Large intestine (tissue), 3 donors: ENCODE measurements at regions not wholly inside any gene's neighbourhood (a gene's known extent, or its start where the extent isn't known, plus 50 kb on each side); places are given as distances from the start of the nearest gene placed in this dataset.
A peak's percentile ranks its signal among the peaks of the same experiment; 100 is the strongest.
"Not testable (repeated sequence)": the region's sequence is repeated elsewhere in the genome, so short reads cannot be mapped to it uniquely, and the experiment has no call there.

Experiments
- DNase-seq, 2 donors: peaks; one replicate each; pipeline versions ENCODE4 v3.0.0 to v3.0.0-alpha.2; 2013
- H3K27ac ChIP-seq: one replicate; pipeline ENCODE4 v1.5.1; 2013; ENCODE audit warnings: low read length
- H3K27me3 ChIP-seq: 2 replicates; pipeline ENCODE4 v1.6.1; 2013; ENCODE audit warnings: low read length; ENCODE audit not compliant: control insufficient read depth, insufficient read depth
- H3K36me3 ChIP-seq: 2 replicates; pipeline ENCODE4 v1.6.1; 2013; ENCODE audit warnings: low read length; ENCODE audit not compliant: control insufficient read depth, insufficient read depth
- H3K4me1 ChIP-seq: one replicate; pipeline ENCODE4 v1.6.1; 2013; ENCODE audit warnings: low read length; ENCODE audit not compliant: control insufficient read depth, insufficient read depth
- H3K4me3 ChIP-seq: one replicate; pipeline ENCODE4 v1.5.1; 2013; ENCODE audit warnings: low read length
- H3K9me3 ChIP-seq: one replicate; pipeline ENCODE4 v1.6.1; 2013; ENCODE audit warnings: mild to moderate bottlenecking, low read depth, low read length, moderate library complexity; ENCODE audit not compliant: control insufficient read depth
- WGBS: methylation state at CpG from one replicate; pipeline ENCODE4 v1.1.5; 2013; ENCODE audit warnings: low lambda C conversion rate; ENCODE audit not compliant: insufficient coverage; 5-methylcytosine and 5-hydroxymethylcytosine counted together

GRCh38 chr4:19580095-19580494, 671.6 kb upstream of the SLIT2 start:
- Histone ChIP-seq H3K9me3 (no peaks in the 10 kb centered on the region), H3K36me3 (no peaks in the 10 kb centered on the region), H3K27ac (no peak overlapping the region), H3K4me3 (no peak overlapping the region), H3K27me3 (no peaks in the 10 kb centered on the region), H3K4me1 (no peaks in the 10 kb centered on the region)
- 66% methylated on average over 3 of the region's 4 CpGs for WGBS
- DNase-seq: no peak

DNA sequence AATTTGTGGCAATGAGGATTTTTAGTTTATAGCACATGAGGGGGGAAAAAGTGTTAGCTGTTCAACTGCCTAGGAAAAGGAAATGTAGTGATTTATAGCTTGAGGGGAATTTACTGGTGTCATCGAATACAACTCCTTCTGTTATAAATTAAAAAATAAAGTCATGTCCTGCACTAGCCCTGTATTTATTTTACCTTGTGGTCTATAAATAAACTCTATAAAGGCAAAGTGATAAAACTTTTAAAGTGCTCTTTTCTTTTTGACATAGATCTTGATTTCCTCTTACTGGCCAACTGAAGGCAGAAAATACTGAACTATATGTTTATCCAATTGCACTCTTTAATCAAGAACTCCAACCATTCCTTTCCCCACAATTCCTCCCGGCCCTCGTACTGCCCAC, 672.1 kb upstream of the SLIT2 start:
- Histone ChIP-seq H3K27me3 (no peaks in the 10 kb centered on the region), H3K4me3 (no peak overlapping the region), H3K4me1 (no peaks in the 10 kb centered on the region), H3K27ac (no peak overlapping the region), H3K36me3 (no peaks in the 10 kb centered on the region), H3K9me3 (no peaks in the 10 kb centered on the region)
- DNase-seq: no peak
- WGBS: 57% methylated on average over 1 of the region's 3 CpGs

DNA sequence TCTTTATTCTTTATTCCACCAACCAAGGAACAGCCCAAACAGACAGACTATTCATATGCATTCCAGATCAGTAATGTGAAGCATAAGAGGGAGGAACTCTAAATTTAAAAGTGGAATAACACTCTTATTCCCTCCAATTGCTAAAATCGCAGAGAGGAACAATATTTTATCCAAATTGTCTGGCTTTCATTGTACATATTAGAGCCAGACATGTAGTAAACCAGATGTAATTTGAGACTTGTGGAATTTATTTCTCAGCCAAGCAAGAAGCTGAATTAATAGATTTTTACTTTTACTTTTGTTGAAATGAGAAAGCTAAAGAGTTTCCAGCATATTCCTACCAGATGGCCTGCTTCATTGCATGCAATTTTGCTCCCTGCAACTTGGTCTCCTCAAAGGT, 674.6 kb upstream of the SLIT2 start:
- Histone ChIP-seq H3K27ac (no peak overlapping the region), H3K9me3 (no peaks in the 10 kb centered on the region), H3K27me3 (no peaks in the 10 kb centered on the region), H3K4me1 (no peaks in the 10 kb centered on the region), H3K4me3 (no peak overlapping the region), H3K36me3 (no peaks in the 10 kb centered on the region)
- WGBS: no CpG with 5 or more reads among the region's 1 CpG
- DNase-seq: peak in 1 of 2 donors; percentile 3

- Histone ChIP-seq H3K27me3 (no peaks in the 10 kb centered on the region), H3K4me3 (no peak overlapping the region), H3K27ac (no peak overlapping the region), H3K9me3 (no peaks in the 10 kb centered on the region), H3K4me1 (no peaks in the 10 kb centered on the region), H3K36me3 (no peaks in the 10 kb centered on the region)
- no peak for DNase-seq
- WGBS: 100% methylated on average over 2 of the region's 5 CpGs
Observed at GRCh38 chr4:19575924-19576323, 675.8 kb upstream of the SLIT2 start.

- H3K27me3 ChIP-seq: no peaks in the 10 kb centered on the region
- no peaks in the 10 kb centered on the region for H3K9me3 ChIP-seq
- no peak overlapping the region for H3K4me3 ChIP-seq
- DNase-seq: no peak
- no peaks in the 10 kb centered on the region for H3K4me1 ChIP-seq
- H3K27ac ChIP-seq: no peak overlapping the region
- no peaks in the 10 kb centered on the region for H3K36me3 ChIP-seq
Observed at GRCh38 chr4:19566041-19566440, 685.7 kb upstream of the SLIT2 start.

DNA sequence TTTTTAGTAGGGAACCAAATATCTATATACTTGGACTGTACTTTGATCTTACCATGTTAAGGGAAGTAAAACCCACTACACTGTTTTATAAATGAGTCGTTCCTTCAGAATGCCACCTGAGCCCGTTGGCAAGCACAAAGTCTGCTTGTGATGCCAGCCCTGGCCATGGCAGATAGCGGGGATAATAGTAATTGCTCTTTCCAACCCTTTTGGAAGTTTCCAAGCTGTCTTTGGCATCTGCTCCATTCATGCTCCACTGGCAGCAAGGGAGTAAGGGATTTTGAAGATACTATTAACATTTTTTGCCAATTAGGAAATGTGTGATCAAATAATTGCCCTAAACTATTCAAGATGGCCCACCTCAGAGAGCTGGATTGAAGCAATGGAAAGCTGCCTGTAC, 689.2 kb upstream of the SLIT2 start:
- Histone ChIP-seq H3K27me3 (no peaks in the 10 kb centered on the region), H3K27ac (no peak overlapping the region), H3K4me1 (no peaks in the 10 kb centered on the region), H3K4me3 (no peak overlapping the region), H3K36me3 (no peaks in the 10 kb centered on the region), H3K9me3 (no peaks in the 10 kb centered on the region)
- 100% methylated on average over 1 of the region's 3 CpGs for WGBS
- DNase-seq: no peak

- no peak overlapping the region for H3K27ac ChIP-seq
- no peak overlapping the region for H3K4me3 ChIP-seq
- H3K9me3 ChIP-seq: no peaks in the 10 kb centered on the region
- DNase-seq: no peak
- no peaks in the 10 kb centered on the region for H3K4me1 ChIP-seq
- 67% methylated on average over 1 of the region's 2 CpGs for WGBS
- no peaks in the 10 kb centered on the region for H3K36me3 ChIP-seq
- no peaks in the 10 kb centered on the region for H3K27me3 ChIP-seq
Observed at GRCh38 chr4:19557161-19557560, 694.5 kb upstream of the SLIT2 start.

DNA sequence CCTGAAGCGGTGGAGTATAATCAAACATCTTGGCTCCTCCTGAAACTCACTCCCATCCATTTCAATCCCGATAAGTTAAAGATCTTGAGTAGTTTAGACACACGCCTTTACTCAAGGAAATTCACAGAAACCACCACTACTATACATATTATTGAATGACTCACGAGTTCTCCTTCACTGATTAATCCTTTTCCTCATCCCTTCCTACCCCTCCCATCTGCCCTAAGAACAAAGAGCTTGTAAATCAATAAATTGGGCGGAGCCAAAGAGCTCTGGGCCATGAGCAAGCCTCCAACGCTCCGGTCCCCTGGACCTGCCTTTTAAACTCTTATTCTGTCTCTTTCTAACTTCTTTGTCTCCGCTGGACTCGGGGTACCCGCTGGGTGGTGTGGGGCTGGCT, 695.4 kb upstream of the SLIT2 start:
- not testable (repeated sequence) for DNase-seq, H3K4me1 ChIP-seq, H3K36me3 ChIP-seq, H3K27ac ChIP-seq, H3K9me3 ChIP-seq, H3K4me3 ChIP-seq, H3K27me3 ChIP-seq
- WGBS: 100% methylated on average over 2 of the region's 10 CpGs

DNA sequence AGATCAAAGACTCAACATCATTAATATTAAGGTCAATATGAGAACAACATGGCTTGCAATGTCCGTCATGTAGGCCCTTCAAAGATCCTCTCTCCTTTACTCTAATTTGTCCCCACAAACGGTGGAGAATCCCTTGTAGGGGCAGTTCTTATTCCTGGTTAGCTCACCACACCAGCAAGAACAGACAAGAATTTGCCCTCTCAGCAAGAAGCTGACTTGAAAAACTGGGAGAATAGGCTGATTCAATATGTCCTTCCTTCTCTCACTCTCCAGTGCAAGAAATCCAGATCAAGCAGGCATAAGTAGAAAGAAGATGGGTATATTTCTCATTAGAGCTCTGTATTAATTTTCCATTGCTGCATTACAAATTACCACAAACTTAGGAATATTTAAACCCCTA, 704.2 kb upstream of the SLIT2 start:
- H3K27ac ChIP-seq: no peak overlapping the region
- DNase-seq: no peak
- H3K36me3 ChIP-seq: no peaks in the 10 kb centered on the region
- no peak overlapping the region for H3K4me3 ChIP-seq
- WGBS: no CpG with 5 or more reads among the region's 2 CpGs
- no peaks in the 10 kb centered on the region for H3K9me3 ChIP-seq
- H3K27me3 ChIP-seq: no peaks in the 10 kb centered on the region
- no peaks in the 10 kb centered on the region for H3K4me1 ChIP-seq

DNA sequence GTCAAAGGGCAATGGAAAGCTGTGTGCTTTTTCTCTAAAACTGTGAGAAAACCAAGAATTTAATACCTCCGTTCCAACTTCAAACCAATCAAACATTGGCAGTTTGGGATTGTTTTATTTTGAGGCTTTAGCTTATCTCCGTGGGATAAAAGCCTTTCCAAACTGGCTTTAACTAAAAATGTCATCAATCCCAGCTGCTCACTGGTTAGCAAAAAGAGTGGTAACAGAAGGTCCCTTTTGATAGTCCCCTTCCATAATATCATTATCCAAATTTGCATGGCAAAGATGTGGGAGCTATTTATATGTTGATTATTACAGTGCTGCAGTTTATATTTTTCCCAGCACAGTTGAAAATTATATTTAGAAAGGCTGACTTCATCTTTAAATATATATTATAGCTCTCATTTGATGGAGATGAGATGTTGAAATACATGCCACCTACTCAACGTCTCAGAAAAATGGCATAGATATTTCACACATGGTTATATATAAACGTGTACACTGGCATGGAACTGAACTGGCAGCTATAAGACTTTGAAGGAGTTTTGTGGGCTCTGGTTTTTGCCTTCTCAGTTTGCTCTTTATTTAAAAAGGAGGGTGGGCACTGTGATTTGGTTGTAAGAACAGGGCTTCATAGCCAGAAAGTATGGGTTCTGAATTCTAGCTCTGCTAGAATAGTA, 707.1 kb upstream of the SLIT2 start:
- no peak for DNase-seq
- Histone ChIP-seq H3K9me3 (no peaks in the 10 kb centered on the region), H3K4me1 (no peaks in the 10 kb centered on the region), H3K36me3 (no peaks in the 10 kb centered on the region), H3K27me3 (no peaks in the 10 kb centered on the region), H3K27ac (no peak overlapping the region), H3K4me3 (no peak overlapping the region)
- WGBS: 100% methylated on average over 1 of the region's 4 CpGs

GRCh38 chr4:19540859-19541540, 710.7 kb upstream of the SLIT2 start:
- DNase-seq: no peak
- H3K4me1 ChIP-seq: no peaks in the 10 kb centered on the region
- H3K4me3 ChIP-seq: no peak overlapping the region
- H3K27me3 ChIP-seq: no peaks in the 10 kb centered on the region
- no peak overlapping the region for H3K27ac ChIP-seq
- no peaks in the 10 kb centered on the region for H3K36me3 ChIP-seq
- H3K9me3 ChIP-seq: no peaks in the 10 kb centered on the region
- WGBS: 100% methylated on average over 2 of the region's 6 CpGs
